DOHH2 (cell line): ENCODE measurements at regions not wholly inside any gene's neighbourhood (a gene's known extent, or its start where the extent isn't known, plus 50 kb on each side); places are given as distances from the start of the nearest gene placed in this dataset.

Experiments used
- CTCF ChIP-seq: fragments of 200-600 bp; sonication (generic); IDR thresholded peaks from one replicate; pipeline ENCODE4 v1.5.1; 2014; ENCODE audit warnings: antibody characterized with exemption, mild to moderate bottlenecking, low read depth, low read length; ENCODE audit not compliant: poor library complexity, severe bottlenecking
- EZH2phosphoT487 ChIP-seq: fragments of 200-600 bp; sonication (generic); IDR thresholded peaks from 2 replicates; pipeline ENCODE4 v1.6.1; 2017; ENCODE audit warnings: borderline replicate concordance, mild to moderate bottlenecking, antibody characterized with exemption, low read length, moderate library complexity, mixed read lengths

- no peak for TF ChIP-seq CTCF
- TF ChIP-seq EZH2phosphoT487: no peak
These were observed 793.0 kb downstream of the RAB28 start for GRCh38 chr4:12691168-12691567.
